Activated CD4-positive, CD25-positive, alpha-beta regulatory T cell treated with anti-CD3 and anti-CD28 coated beads, Interleukin-2, amount 50 U/mL, for 24 hours (primary cell): ENCODE measurements at regions not wholly inside any gene's neighbourhood (a gene's known extent, or its start where the extent isn't known, plus 50 kb on each side); places are given as distances from the start of the nearest gene placed in this dataset.
"Not testable (repeated sequence)": the region's sequence is repeated elsewhere in the genome, so short reads cannot be mapped to it uniquely, and the experiment has no call there.

Experiments used
- ATAC-seq, 2 donors: fragments of 150-1000 bp; cut with Tn5 transposase; one replicate each; pipeline ENCODE4 v1.10.0; 2021; ENCODE audit warnings: mild to moderate bottlenecking in 1 of 2, moderate library complexity in 1 of 2

GRCh38 chr4:98828801-98829200 lies 100.1 kb downstream of the EIF4E start:
- ATAC-seq = peak in 1 of 2 donors; percentile 48

GRCh38 chr4:98827661-98828060 lies 101.3 kb downstream of the EIF4E start:
- ATAC-seq = no peak

GRCh38 chr4:98822144-98822543 lies 106.8 kb downstream of the EIF4E start:
- no peak for ATAC-seq

DNA sequence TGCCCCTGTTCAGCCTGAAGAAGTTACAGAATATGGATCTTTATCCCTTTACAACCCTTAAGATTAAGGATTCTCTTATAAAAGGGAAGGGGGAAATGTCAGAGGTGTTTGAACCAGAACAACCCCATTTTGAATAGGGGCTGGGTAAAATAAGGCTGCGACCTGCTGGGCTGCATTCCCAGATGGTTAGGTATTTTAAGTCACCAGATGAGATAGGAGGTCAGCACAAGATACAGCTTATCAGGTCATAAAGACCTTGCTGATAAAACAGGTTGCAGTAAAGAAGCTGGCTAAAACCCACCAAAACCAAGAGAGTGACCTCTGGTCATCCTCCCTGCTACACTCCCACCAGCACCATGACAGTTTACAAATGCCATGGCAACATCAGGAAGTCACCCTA lies 110.8 kb downstream of the EIF4E start:
- ATAC-seq = not testable (repeated sequence)

DNA sequence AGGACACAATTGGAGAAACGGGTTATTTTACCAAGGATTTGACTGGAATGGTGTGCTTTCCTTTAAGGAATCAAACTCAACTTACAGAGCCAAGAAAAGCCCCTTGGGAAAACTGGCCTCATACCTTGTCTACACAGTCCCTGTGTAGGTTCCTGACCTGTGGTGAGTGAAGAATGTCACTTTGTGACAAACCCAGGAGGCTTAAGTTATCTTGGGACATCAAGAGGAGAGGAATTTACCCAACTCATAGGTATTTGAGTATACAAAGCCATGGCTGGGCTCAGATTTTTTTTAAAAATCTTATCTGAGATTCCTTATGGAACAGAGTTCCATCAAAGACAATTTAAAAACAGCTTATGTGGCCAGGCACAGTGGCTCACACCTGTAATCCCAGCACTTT lies 112.1 kb downstream of the EIF4E start:
- no peak for ATAC-seq

DNA sequence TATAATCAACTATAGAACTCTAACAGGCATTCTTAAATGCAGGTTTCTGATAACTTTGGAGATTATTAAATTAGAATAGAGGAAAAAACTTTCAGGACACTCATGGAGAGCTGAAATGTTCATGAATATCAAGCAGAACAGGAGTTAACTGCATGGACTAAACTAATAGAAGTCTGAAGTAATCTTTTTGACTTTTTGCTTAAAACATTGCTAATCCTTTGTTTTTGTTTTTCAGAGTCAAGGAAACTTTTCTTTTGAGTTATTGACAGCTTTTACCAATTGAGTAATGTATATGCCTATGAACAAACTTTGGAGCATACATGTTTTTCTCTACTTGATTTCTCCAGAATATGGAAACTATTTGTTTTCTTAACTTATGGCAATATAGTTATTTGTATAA lies 112.5 kb downstream of the EIF4E start:
- no peak for ATAC-seq

DNA sequence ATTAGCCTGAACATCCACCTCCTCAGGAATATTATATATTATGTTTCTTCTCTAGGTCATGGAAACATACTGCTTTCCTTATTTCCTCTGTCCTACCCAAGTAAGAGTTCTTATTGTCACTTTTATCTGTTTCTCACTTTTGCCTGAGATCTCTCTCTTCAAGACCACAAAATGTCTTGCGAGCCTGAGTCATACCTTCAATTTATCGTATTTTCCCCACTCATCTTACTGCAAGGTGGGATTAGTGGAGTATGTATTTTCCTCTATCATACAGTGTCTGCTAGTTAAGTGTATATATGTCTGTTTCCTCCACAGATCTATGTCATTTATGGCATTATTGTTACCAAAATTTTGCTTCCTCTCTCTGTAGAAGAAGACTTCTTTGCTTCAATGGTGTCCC lies 124.5 kb downstream of the EIF4E start:
- peak in 1 of 2 donors; percentile 17 for ATAC-seq

DNA sequence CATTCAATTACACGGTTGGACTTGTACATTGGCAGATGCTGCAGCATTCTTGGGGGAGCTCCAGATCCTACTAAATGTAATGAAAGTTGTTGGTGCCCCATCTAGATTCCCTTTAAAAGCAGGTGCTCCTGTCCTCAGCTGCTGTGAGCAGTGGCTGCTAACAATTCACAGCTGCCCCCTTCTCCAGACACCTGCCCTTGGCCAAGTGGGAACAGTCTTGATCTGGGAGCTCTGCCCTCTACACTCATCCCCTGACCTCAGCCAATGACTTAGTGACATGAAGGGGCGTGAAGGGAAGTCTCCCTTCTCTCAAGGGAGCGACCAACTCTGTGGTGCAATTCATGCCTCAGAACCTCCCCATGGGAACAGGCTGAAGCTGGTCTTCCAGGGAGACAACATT lies 125.7 kb downstream of the EIF4E start:
- no peak for ATAC-seq

- no peak for ATAC-seq
These were observed 126.1 kb downstream of the EIF4E start for GRCh38 chr4:98802770-98803198.

GRCh38 chr4:98801259-98801725 lies 127.6 kb downstream of the EIF4E start:
- ATAC-seq = no peak

DNA sequence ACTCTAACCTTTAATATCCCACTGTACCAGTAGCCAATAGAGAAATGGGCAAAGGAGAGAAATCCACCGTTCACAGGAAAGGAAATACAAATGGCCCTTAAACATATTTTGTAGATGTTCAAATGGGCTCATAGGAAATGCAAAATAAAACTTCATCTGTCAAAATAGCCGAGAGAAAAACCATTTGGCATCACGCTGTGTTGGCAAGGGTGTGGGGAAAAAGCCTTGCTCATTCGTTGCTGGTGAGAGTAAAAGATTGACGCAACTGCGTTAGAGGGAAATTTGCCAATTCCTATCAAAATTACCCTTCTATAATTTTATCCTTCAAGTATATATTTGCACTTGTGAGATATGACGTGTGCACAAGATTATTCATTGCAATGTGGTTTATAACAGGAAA lies 131.9 kb downstream of the EIF4E start:
- no peak for ATAC-seq

DNA sequence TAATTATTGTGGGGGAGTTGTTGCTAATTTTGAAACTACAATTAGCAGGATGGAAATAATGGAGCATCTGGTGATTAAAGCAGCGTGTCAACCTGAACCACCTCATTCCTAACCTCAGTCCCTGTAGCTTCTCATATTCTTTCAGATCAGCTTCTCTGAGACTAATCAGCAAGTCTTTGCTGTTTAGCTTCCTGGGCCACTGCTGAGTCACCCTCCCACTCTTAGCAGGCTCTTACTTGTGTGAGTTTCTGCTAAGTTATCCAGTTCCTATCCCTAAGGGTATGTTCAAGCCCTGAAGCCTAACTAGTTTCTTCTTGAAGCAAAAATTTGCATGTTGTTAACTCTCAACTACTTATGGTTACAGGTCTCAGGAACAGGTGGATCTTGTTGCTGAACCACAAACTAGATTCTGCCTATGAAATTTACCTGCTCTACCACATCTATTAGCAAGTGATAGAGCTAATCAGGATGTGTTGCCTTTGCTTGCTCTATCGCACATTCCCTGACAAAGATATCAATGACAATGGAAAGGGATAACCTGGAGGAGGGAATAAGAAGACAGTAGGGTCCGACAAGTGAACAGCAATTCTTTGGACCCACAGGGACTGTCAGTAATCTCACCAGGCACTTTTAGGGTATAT lies 134.2 kb downstream of the EIF4E start:
- ATAC-seq = peak; percentile 93 to 96

GRCh38 chr4:98793658-98794057 lies 135.2 kb upstream of the TSPAN5 start:
- no peak for ATAC-seq

- ATAC-seq = no peak
These were observed 128.5 kb upstream of the TSPAN5 start for GRCh38 chr4:98786866-98787265.

- no peak for ATAC-seq
These were observed 126.7 kb upstream of the TSPAN5 start for GRCh38 chr4:98784947-98785706.

GRCh38 chr4:98781641-98782357 lies 123.4 kb upstream of the TSPAN5 start:
- ATAC-seq = no peak

- ATAC-seq = no peak
These were observed 122.5 kb upstream of the TSPAN5 start for GRCh38 chr4:98780926-98781325.

DNA sequence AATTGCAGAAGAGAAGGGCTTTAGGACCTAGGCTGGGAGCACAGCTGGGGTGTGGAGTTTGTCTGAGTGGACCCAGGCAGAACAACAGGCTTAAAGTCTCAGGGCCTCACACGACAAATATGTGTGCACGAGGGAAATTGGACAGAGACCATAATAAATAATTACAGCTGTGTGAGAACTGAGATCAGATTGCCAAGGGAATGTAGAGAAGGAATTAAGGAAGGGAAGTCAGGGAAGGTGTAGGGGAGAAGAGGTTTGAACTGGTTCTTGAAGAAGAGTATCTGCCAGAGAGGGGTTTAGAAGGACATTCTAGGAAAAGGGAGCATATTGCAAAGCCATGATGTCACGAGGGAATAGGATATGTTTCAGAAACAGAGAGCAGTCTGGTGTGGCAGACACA lies 120.7 kb upstream of the TSPAN5 start:
- ATAC-seq = no peak

DNA sequence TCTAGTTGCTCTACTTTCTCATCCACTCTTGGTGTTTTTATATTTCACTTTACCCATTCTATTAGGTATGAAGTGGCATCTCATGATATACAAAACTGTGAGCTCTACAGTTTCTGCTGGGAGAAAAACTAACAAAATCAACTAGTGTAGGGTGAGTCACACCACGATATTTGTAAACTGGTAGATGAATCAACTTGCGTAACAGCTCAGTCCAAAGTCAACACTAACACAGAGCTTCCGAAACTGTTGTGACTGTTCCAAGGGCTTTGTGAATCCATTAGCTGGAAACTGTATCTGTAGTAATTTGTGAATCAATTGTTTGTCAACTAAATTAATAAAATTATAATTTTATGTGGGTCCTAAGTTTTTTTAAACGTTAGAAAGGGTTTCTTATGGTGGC lies 119.8 kb upstream of the TSPAN5 start:
- no peak for ATAC-seq

- ATAC-seq = no peak
These were observed 117.3 kb upstream of the TSPAN5 start for GRCh38 chr4:98775672-98776071.

DNA sequence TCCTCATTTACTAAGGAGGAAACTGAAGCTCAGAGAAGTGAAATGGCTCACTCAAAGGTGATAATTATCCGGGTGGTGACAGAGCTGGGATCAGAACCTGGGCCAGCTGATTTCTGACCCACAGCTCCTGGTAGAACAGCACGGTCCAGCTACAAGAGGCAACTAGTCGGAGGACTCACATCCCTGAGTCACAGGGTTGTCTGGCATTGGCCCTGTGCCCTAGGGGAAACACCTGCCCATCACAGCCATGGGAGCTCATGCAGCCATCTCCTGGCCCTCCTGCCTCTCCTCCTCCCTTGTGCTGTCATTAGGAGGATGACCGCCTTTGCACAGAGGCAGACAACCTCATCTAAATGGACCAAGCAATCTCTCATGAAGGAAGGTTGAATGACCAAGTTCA lies 115.2 kb upstream of the TSPAN5 start:
- ATAC-seq = no peak

DNA sequence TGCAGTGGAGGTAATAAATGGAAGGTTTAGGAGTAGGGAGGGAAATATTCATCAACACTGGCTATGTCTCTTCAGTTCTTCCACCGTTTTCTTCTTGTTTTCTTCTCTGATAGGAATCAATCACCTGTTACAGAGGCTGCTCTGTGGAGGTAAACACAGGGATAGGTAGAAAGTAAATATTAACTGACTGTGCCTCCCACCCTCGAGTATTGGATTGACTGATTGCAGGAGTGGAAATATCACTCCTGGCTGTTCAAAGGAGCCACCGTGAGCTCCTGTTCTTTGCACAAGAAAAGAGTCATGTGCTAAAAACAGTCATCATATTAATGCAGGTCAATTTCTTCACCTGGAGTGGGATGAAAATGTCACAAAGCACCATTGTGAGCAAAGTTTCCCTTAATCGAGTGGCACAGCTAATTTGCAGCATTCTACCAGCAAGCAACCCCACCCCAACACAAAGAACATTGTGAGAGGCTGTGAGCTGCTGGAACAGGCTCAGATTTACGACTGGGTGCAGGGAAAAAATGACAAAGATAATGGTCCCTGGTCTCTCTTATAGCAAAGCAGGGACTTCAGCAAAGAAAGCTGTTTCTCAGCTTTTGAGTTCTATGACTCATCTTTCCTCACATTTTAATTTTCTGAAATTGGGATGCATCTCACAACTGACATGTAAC lies 113.7 kb upstream of the TSPAN5 start:
- no peak for ATAC-seq

GRCh38 chr4:98765771-98766170 lies 107.4 kb upstream of the TSPAN5 start:
- no peak for ATAC-seq
